ENCODE measurements at regions not wholly inside any gene's neighbourhood (a gene's known extent, or its start where the extent isn't known, plus 50 kb on each side); places are given as distances from the start of the nearest gene placed in this dataset.

DNA sequence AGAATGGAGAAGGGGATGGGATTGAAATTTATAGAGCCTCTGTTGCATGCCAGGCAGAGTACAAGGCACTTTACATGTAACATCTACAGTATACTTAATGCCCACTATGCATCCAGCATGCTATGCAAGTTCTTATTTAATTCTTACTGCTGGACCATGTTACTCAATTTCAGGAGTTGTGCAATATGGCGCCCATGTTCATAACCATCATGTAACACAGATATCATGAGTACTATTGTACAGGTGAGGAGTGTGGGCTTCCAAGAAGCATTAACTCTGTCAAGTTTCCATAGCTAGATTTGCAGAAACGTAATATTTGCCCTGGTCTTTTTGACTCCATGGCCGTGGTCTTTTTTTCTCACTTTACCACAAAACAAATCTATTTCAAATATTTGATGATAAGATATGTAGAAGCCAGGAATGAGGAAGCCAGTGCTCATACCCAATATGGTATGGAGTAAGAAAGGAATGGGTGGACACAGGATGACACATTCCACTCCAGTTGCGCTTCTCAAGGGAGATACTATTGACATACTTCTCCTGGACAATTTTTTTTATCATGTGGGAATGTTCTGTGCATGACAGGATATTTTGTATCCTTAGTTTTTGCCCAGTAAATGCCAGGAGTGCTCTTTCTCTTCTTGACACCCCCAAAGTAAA is 191.8 kb downstream of the C12orf75 start (continued):
- TF ChIP-seq HSF1 (IDR thresholded peaks at IDR 0.05; ENCODE audit: low read depth, low read length) (no peak), KLF5 (IDR thresholded peaks at IDR 0.05; ENCODE audit: partially characterized antibody) (no peak), NR2F1 (conservative IDR thresholded peaks at IDR 0.05) (no peak), TCF7 (IDR thresholded peaks at IDR 0.05; ENCODE audit: borderline replicate concordance) (no peak), GATAD2B (conservative IDR thresholded peaks at IDR 0.05; ENCODE audit: low read depth) (no peak)

DNA sequence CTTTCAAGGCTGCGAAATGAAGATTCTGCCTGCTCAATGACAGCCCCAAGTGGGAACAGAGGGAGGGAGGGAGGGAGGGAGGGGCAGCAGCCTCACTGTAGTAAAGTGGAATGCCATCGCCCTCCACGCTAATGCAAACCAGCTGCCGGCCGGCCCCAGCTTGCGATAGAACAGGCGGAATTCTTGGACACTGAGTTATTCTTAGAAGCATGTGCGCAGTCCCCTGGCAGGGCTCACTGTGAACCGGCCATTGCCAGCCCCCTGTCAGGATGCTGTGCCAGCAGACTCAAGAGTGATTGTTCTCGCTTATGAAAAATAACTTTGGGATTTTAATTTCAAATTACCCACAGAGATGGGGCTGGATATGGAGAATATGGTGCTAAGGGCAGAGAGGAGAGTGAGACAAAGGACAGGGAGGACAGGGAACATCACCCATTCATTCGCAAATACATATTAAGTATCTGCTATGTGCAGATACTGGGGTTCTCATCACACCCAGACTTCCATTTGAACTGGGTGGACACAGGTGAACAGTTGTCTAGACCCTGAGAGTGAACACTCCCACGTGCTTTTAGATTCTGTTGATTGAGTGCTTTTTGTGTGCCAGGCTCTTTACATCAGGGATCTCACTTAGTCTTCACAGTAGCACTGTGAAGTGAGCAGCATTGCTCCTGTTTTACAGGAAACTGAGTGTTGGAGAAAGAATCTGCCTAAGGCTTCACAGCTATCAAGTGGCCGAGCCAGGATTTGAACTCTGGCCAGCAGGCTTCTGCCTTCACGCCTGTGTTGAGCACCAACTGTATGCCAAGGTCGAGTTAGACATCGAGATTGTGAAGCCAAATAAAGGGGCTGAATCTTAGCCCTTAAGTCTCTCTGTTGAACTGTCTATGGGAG is 192.9 kb downstream of the C12orf75 start:
- in situ Hi-C loops (cut with MboI) = no loop called here
- BruUV-seq (replicated peaks) = no TSS peak

More for the DNA sequence above, 192.9 kb downstream of the C12orf75 start:
- Histone ChIP-seq H4K20me1 (ENCODE audit: control insufficient read depth, insufficient read depth) (no peaks in the 10 kb centered on the region), H2AFZ (ENCODE audit: control insufficient read depth, low read depth, low read length) (no peak overlapping the region), H3K4me3 (no peak overlapping the region), H3K4me2 (ENCODE audit: control insufficient read depth, insufficient read depth) (no peak overlapping the region), H3K79me2 (ENCODE audit: control insufficient read depth, insufficient read depth, low read length) (no peaks in the 10 kb centered on the region), H3K36me3 (ENCODE audit: control insufficient read depth in 2 of 2, insufficient read depth in 2 of 2, low read length in 1 of 2) (no peaks in the 10 kb centered on the region), H3K9me3 (replicated peaks; ENCODE audit: control insufficient read depth, insufficient read depth, low read length) (no peaks in the 10 kb centered on the region), H3K27ac (ENCODE audit: control insufficient read depth, insufficient read depth) (no peak overlapping the region), H3K27me3 (replicated peaks in 1 of 2; ENCODE audit: control insufficient read depth in 2 of 2, insufficient read depth in 2 of 2, low read length in 1 of 2) (no peaks in the 10 kb centered on the region), H3K4me1 (ENCODE audit: control insufficient read depth, insufficient read depth, low read length) (no peaks in the 10 kb centered on the region), H3K9ac (ENCODE audit: control insufficient read depth, insufficient read depth, low read length) (no peak overlapping the region)
- SMC1A ChIA-PET (ENCODE audit: uncharacterized antibody, unreplicated experiment) = no interaction called here
- WGBS (ENCODE audit: insufficient coverage, insufficient replicate concordance, low lambda C conversion rate, missing lambda C conversion rate) = 47% methylated on average over 16 of the region's 16 CpGs
- ATAC-seq = no peak
- POLR2A ChIA-PET = no interaction called here
- intact Hi-C loops (cut with micrococcal nuclease; ENCODE audit: unreplicated experiment) = no loop called here
- RAD21 ChIA-PET (ENCODE audit: unreplicated experiment) = no interaction called here
- no peak for FAIRE-seq
- TF ChIP-seq USF1 (IDR thresholded peaks at IDR 0.05; ENCODE audit: borderline replicate concordance, extremely low read length, insufficient read depth, low read depth, low read length) = no peak
- TF ChIP-seq, protein P1, sequence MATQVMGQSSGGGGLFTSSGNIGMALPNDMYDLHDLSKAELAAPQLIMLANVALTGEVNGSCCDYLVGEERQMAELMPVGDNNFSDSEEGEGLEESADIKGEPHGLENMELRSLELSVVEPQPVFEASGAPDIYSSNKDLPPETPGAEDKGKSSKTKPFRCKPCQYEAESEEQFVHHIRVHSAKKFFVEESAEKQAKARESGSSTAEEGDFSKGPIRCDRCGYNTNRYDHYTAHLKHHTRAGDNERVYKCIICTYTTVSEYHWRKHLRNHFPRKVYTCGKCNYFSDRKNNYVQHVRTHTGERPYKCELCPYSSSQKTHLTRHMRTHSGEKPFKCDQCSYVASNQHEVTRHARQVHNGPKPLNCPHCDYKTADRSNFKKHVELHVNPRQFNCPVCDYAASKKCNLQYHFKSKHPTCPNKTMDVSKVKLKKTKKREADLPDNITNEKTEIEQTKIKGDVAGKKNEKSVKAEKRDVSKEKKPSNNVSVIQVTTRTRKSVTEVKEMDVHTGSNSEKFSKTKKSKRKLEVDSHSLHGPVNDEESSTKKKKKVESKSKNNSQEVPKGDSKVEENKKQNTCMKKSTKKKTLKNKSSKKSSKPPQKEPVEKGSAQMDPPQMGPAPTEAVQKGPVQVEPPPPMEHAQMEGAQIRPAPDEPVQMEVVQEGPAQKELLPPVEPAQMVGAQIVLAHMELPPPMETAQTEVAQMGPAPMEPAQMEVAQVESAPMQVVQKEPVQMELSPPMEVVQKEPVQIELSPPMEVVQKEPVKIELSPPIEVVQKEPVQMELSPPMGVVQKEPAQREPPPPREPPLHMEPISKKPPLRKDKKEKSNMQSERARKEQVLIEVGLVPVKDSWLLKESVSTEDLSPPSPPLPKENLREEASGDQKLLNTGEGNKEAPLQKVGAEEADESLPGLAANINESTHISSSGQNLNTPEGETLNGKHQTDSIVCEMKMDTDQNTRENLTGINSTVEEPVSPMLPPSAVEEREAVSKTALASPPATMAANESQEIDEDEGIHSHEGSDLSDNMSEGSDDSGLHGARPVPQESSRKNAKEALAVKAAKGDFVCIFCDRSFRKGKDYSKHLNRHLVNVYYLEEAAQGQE (IDR thresholded peaks at IDR 0.05; ENCODE audit: low read depth, low read length) = no peak
- TF ChIP-seq NFYB (IDR thresholded peaks at IDR 0.05; ENCODE audit: insufficient read depth, low read depth, low read length) = no peak
- TF ChIP-seq, protein P2, sequence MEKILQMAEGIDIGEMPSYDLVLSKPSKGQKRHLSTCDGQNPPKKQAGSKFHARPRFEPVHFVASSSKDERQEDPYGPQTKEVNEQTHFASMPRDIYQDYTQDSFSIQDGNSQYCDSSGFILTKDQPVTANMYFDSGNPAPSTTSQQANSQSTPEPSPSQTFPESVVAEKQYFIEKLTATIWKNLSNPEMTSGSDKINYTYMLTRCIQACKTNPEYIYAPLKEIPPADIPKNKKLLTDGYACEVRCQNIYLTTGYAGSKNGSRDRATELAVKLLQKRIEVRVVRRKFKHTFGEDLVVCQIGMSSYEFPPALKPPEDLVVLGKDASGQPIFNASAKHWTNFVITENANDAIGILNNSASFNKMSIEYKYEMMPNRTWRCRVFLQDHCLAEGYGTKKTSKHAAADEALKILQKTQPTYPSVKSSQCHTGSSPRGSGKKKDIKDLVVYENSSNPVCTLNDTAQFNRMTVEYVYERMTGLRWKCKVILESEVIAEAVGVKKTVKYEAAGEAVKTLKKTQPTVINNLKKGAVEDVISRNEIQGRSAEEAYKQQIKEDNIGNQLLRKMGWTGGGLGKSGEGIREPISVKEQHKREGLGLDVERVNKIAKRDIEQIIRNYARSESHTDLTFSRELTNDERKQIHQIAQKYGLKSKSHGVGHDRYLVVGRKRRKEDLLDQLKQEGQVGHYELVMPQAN (conservative IDR thresholded peaks at IDR 0.05) = no peak
- CTCF ChIA-PET = no interaction called here
- DNase-seq (ENCODE audit: low read depth, low spot score) = no peak
